GM19452 (cell line): ENCODE measurements at regions not wholly inside any gene's neighbourhood (a gene's known extent, or its start where the extent isn't known, plus 50 kb on each side); places are given as distances from the start of the nearest gene placed in this dataset.

Experiments used
- ATAC-seq: cut with Tn5 transposase; IDR thresholded peaks from one replicate; pipeline ENCODE4 v1.9.1; 2021; ENCODE audit not compliant: unreplicated experiment

DNA sequence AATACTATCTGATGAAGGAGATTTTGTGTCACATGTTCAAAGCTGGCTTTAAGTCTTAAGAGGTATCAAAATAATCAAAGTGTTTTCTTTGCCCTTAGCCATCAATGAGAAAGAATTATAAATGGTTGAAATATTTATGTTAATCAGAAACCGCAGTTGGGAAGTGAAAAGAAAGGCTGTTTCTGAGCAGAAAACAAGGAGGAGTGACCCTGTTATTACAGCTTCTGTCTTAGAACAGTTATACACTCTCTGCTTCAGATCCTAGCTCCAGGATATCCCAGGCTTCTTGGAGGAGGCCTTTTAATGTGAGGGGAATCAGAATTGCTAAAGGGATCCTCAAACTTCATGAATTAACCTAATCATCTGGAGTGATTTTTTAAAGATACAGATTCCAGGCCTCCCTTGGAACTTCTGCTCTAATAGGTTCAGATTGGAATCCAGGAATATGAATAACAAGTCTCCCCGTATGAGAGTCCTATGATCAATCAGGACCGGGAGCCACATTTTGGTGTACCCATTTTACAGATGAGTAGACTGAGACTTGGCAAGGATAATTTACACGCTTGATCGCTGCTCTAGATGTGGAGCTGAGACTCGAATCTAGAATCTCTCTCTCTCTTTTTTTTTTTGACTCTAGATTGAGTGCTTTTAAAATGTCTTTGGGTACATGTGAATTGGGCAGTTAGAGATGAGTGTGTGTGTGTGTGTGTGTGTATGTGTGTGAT is 50.8 kb upstream of the JAG1 start:
- ATAC-seq = no peak

DNA sequence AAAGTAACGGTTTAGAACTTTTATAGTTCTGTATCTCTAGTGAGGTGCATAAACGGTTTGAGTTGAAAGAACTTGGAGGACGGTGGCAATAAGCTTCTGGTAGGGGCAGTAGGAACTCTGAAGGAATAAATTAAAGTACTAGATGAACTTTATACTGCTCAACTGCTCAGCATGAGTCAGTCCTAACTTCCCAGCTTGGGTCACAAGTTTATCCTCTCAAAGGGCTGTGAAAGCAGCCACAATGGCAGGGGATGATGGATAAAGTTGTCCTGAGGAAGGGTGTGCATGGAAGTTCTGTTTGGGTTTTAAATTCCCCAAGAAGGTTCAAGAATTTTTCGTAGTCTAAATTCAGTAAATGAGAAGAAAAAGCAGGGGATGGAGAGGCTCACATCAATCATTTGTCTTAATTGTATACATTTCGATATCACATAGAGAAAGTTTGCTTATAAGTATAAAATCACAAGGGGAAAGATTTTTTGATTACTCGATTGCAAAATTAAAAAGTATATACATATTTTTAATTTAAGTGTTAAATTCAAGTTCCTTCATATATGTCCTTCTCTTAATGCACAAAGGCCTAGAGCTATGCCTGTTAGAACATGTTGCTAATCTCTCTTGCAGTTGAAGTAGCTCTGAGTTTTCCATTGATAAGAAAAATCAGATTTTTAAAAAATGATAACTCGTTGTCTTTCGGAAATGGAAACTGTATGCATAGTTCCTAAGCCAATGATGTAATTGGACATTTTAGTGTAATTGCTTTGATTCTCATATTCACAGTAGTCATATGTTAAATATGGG is 55.3 kb upstream of the JAG1 start:
- ATAC-seq = no peak

GRCh38 chr20:10729785-10730184 is 56.0 kb upstream of the JAG1 start:
- no peak for ATAC-seq

GRCh38 chr20:10730629-10731183 is 56.9 kb upstream of the JAG1 start:
- no peak for ATAC-seq

DNA sequence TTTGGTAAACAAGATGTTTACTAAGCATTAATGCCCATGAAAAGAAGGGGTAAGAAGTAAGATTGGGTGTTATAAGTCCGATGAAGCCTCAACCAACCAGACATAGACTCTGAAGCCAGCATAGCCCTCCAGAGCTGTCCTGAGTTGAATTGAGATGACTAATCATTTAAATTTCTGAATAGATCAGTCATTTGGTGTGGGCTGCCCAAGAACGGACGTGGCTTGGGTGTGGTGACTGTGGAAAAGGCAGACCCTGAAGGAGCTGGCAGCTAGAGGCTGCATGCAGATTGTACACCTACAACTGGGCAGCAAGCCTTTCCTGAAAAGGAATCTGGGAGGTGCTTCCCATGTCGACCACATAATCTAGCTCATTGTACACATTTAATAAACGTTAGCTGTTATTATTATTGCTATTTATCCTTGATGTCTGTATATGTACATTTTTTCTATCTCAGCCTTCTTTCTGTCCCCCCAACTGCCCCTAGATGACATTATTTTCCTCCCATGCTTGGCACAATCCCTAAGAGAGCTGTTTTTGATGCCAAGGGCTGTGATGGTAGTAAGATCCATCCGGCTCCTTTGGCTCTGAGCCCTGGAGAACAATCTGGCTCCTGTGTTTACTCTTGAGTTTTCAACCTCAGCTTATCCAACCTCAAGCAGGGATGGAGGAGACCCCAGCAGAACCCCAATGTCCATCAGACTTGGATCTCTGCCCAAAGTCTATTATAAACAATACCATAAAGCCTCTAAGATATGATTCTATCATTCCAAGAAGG is 57.6 kb upstream of the JAG1 start:
- no peak for ATAC-seq

- no peak for ATAC-seq
Observed at GRCh38 chr20:10733122-10733521, 59.3 kb upstream of the JAG1 start.

- ATAC-seq = no peak
Observed at GRCh38 chr20:10735195-10735949, 61.6 kb upstream of the JAG1 start.

DNA sequence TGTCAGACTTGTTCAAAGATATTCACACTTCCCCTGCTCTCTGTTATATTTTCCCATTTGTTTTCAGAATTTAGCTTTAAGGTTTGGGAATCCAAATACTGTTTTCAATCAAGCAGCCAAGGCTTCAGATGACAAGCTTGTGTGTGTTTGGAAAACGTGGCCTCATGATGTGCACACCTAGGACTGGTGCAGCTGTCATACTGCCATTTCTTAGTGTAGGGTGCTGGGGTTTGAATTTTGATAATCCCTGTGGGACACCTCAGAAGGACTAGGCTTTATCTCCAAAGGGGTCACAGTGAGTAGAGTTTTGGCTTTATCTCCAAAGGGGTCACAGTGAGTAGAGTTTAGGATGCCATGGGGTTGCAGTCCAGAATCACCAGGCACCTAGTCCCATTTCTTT is 65.3 kb upstream of the JAG1 start:
- ATAC-seq = no peak

- ATAC-seq = no peak
Observed at GRCh38 chr20:10739566-10739965, 65.8 kb upstream of the JAG1 start.

DNA sequence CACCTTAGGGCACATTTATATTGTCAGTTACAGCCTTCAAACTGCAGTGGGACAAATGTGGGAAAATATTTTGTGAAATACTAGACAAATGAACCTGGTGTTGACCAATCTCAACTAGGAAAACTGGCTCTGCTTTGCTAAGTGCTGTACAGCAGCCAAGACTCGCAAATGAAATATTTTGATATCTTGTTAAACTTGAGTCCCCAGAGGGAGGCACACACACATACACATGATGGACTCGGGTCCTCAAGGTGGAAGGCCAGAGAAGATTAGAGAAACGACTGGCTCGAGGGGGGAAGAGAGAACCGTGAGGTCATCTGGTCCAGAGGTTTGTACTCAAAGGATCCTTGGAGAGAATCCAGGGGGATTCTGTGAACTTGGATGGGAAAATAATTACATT is 67.3 kb upstream of the JAG1 start:
- no peak for ATAC-seq

- no peak for ATAC-seq
Observed at GRCh38 chr20:10745790-10746189, 72.0 kb upstream of the JAG1 start.

DNA sequence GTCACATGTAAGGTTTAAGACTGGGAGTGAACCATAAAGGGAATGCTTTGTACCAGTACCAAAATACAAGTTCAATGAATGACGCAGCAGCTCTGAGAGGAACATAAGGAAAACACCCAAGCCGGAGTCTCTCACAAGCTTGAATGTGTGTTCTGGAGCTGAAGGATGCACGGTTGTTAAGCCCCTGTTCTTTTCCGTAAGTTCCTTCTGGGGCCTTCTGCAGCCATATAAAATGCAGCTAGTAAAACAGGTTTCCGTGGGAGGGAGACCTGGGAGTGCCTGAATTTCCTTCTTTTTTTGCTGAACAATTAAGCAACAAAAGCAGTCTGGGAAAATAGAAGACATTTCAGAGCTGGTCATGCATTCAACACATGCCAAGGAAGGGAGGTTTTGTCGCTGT is 73.2 kb upstream of the JAG1 start:
- no peak for ATAC-seq

DNA sequence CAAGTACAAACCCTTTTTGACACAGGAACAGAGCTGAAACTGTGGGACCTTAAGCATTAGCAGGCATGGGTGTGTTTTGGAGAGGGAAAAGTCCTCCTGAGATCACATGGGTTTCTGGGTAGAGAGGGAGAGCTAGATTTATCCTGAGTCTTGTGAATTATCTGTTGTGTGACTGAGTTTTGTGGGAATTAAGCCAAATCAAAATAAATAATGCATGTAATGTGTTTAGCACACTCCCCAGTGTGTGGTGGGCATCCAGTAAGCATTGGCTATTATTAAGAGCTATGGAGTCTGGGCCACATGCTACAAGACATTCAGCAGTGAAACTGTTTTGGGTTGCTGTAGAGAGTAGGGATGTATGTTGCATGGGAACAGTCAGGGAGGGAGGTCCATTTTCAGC is 75.3 kb upstream of the JAG1 start:
- no peak for ATAC-seq

- ATAC-seq = no peak
Observed at GRCh38 chr20:10752206-10752605, 78.4 kb upstream of the JAG1 start.

GRCh38 chr20:10754824-10755223 is 81.0 kb upstream of the JAG1 start:
- no peak for ATAC-seq

DNA sequence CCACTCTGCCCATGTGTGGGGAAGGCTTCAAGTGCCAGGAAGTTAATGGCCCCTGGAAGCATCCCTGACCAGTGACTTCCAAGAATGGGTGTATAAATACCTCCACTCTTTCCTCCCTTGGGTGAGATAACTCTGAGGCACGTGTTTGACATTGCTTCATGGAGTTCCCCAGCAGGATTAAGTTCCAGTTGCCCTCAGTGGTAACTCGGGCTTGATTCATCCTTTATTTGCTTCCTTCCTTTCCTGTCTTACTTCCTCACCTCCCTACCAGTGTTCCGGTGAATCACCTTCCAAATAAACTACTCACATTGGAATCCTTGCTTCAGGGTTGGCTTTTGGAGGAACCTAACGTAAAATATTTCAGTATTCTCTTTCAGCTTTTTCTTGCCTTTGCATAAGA is 84.6 kb upstream of the JAG1 start:
- no peak for ATAC-seq

GRCh38 chr20:10761232-10761631 is 87.4 kb upstream of the JAG1 start:
- ATAC-seq = no peak

DNA sequence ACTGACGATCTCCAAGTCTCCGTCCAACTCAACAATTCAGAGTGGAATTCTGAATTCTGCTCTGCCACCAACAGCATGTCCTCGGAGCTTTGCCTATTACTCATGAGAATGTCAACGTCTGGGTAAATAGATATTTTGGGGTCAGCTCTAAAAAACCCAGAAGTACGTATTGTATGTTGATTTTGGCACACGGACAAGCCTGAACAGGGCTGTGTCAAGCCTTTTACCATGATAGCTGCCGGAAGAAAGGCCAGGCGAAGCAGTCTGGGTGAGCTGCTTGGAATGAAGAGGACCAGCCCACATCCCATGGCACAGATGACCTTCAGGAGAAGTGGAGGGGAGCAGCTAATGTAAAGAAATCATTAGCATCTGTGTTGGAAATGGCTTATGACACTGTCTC is 88.0 kb upstream of the JAG1 start:
- no peak for ATAC-seq

GRCh38 chr20:10762216-10762615 is 88.4 kb upstream of the JAG1 start:
- ATAC-seq = no peak

- ATAC-seq = no peak
Observed at GRCh38 chr20:10763112-10763511, 89.3 kb upstream of the JAG1 start.

GRCh38 chr20:10769700-10770099 is 95.9 kb upstream of the JAG1 start:
- ATAC-seq = no peak
